ENCODE measurements at regions not wholly inside any gene's neighbourhood (a gene's known extent, or its start where the extent isn't known, plus 50 kb on each side); places are given as distances from the start of the nearest gene placed in this dataset.

DNA sequence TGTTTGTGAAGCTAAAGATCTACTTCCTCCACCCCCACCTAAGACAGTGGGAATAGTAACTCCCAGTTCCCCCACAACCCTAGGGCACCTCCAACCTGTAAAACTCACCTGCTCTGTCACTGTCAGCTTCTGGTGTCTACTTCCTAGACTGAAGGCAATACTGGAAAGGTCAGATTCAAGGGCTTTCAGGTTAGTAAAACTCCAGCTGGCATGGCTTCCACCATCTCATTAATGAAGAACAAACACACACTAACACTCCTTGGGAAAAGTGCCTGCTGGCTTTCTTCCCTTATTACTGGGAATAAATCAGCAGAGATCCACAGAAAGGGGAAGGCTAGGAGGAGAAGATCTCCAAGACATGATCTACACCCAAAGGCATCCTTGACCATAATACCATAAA, 109.9 kb downstream of the TMEM174 start:
- no peak for DNase-seq (ENCODE audit: low read depth, low spot score)
- TF ChIP-seq, protein P1, sequence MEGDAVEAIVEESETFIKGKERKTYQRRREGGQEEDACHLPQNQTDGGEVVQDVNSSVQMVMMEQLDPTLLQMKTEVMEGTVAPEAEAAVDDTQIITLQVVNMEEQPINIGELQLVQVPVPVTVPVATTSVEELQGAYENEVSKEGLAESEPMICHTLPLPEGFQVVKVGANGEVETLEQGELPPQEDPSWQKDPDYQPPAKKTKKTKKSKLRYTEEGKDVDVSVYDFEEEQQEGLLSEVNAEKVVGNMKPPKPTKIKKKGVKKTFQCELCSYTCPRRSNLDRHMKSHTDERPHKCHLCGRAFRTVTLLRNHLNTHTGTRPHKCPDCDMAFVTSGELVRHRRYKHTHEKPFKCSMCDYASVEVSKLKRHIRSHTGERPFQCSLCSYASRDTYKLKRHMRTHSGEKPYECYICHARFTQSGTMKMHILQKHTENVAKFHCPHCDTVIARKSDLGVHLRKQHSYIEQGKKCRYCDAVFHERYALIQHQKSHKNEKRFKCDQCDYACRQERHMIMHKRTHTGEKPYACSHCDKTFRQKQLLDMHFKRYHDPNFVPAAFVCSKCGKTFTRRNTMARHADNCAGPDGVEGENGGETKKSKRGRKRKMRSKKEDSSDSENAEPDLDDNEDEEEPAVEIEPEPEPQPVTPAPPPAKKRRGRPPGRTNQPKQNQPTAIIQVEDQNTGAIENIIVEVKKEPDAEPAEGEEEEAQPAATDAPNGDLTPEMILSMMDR (IDR thresholded peaks at IDR 0.05; ENCODE audit: low read depth, low read length): no peak
- H3K4me3 ChIP-seq (ENCODE audit: low read depth, low read length): no peak overlapping the region
- in situ Hi-C loops (cut with HindIII; ENCODE audit: low sequenced_read_pairs): no loop called here

DNA sequence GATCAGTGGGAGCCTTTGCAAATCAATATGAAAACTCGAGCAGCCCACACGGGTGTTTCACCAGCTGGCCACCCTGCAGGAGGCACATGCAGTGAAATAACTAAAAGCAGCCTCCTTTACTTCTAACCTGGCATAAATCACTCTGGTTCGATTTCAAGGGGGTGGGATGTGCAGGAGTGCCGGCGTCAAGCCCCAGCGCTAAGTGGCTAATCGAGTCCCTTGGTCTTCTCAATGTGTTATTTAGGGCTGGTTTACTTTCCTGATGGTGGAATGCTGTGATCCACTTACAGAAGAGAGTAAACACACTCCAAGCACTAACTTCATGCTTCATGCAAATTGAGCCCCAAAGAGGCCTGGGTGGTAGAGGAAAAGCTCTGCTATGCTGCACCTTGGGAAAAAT, 109.4 kb downstream of the TMEM174 start:
- in situ Hi-C loops (cut with HindIII; ENCODE audit: low sequenced_read_pairs): no loop called here
- TF ChIP-seq, protein P1 (IDR thresholded peaks at IDR 0.05; ENCODE audit: low read depth, low read length): no peak

DNA sequence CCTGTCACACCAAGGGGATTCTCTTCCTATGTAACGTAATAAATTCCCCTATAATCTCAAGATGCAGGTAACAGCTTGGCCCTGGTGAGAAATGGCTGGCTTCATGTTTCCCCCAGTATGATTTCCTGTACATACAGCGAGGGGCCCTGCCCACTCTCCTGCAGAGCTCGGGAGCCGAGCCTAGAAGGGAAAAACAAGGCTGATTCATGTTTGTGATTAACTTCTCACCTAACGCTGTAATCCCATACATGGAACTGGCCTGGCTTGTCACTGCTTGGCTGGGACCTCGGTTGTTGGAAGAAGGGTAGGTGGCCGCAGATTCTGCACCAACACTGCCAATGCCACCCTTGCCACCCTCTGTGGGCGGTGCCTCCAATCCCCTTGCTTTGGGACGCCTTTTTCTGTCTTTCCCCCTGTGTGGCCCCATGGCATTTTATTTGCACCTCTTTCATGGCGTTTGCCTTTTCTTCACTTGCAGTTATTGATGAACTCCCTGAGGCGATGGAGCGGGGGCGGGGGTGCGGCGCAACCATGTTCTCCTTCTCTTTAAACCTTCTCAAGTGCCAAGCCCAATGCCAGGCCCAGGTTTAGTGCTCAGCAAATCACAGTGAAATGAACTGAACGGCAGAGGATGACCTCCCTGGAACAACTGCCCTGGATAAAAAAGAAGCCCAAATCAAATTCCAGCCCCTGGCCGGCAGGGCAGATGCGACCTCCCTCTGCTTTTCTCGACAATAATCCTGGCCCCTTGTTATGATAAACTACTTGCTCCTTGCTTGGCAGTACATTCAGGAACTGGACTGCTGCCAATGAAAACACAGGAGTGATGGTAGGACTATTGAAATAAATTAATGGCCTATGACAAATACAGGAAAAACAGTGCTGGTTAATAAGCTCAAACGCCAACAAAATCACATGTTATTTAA, 108.1 kb downstream of the TMEM174 start:
- no peak overlapping the region for H3K4me3 ChIP-seq (ENCODE audit: low read depth, low read length)
- in situ Hi-C loops (cut with HindIII; ENCODE audit: low sequenced_read_pairs): no loop called here
- peak; percentile 88 for DNase-seq (ENCODE audit: low read depth, low spot score)
- TF ChIP-seq, protein P1 (IDR thresholded peaks at IDR 0.05; ENCODE audit: low read depth, low read length): no peak

More for the DNA sequence above, 109.4 kb downstream of the TMEM174 start:
- no peak for DNase-seq (ENCODE audit: low read depth, low spot score)
- H3K4me3 ChIP-seq (ENCODE audit: low read depth, low read length): no peak overlapping the region

DNA sequence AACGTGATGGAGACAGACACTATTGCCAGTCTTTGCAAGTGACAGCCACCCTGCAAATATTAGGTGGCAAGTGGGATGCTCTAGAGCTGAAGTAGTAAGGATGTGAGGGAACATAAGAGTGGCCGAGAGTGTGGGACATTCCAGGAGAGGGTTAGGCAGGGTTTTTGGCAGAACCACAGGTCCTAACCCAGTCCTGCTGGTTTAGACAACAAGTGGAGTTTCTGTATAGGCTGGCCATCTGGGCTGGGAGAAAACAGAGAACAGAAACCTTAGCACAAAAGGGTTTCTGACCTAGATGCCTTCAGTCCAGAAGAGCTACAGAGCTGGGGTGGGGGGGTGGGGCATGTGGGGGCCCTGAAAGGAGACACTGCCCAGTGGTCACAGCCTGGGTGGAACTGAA, 107.4 kb downstream of the TMEM174 start:
- in situ Hi-C loops (cut with HindIII; ENCODE audit: low sequenced_read_pairs): no loop called here
- DNase-seq (ENCODE audit: low read depth, low spot score): no peak
- no peak overlapping the region for H3K4me3 ChIP-seq (ENCODE audit: low read depth, low read length)
- TF ChIP-seq, protein P1 (IDR thresholded peaks at IDR 0.05; ENCODE audit: low read depth, low read length): no peak

DNA sequence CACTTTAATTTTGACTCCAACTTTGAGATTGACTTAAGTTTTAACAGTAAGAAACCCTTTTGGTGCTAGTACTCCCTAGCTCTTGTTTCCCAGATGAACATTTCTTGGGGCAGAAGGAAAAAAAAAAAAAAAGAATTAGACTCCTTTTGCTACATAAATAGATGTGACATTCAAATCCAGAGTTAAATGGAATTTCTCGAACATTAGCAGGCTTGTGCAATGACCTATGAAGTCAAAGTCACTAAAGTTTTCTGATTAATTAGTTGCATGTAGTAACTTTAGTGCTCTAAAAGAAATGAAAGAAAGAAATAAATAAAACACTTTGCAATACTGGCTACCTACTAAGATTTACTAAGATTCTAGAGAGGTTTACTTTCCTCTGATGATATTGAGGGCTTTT, 106.8 kb downstream of the TMEM174 start:
- TF ChIP-seq, protein P1 (IDR thresholded peaks at IDR 0.05; ENCODE audit: low read depth, low read length): no peak
- H3K4me3 ChIP-seq (ENCODE audit: low read depth, low read length): no peak overlapping the region
- DNase-seq (ENCODE audit: low read depth, low spot score): no peak
- in situ Hi-C loops (cut with HindIII; ENCODE audit: low sequenced_read_pairs): no loop called here

DNA sequence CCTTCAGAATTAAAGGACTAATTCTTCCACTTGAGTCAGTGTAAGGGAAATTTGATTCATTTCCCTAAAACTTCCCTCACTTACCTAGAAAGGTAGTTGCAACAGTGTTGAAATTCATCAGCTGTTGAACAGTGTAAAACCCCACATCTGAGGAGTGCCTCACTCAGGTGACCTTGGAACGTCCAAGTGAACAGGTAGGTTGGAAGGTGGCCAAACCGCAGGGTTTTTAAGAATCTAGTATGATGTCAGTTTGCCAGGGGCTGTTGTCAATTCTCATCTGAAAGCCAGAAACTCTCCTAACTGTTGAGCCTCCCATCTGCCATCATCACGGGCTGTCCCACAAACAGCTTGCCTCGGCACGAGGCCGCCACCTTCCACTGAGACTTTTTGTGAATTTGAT, 105.7 kb downstream of the TMEM174 start:
- TF ChIP-seq, protein P1 (IDR thresholded peaks at IDR 0.05; ENCODE audit: low read depth, low read length): no peak
- H3K4me3 ChIP-seq (ENCODE audit: low read depth, low read length): no peak overlapping the region
- DNase-seq (ENCODE audit: low read depth, low spot score): no peak
- in situ Hi-C loops (cut with HindIII; ENCODE audit: low sequenced_read_pairs): no loop called here
